NOMO-1 (cell line): ENCODE measurements at regions not wholly inside any gene's neighbourhood (a gene's known extent, or its start where the extent isn't known, plus 50 kb on each side); places are given as distances from the start of the nearest gene placed in this dataset.

Source experiments
- DNase-seq, 2 experiments: peaks; one replicate each; lab custom pipeline; 2025; ENCODE audit not compliant: unreplicated experiment in 2 of 2; lab: John Stamatoyannopoulos, UW

GRCh38 chr5:2032432-2032831 is 149.7 kb upstream of the IRX4 start:
- no peak for DNase-seq

- no peak for DNase-seq
Observed at GRCh38 chr5:2031581-2031980, 148.9 kb upstream of the IRX4 start.

GRCh38 chr5:2030131-2030530 is 147.4 kb upstream of the IRX4 start:
- DNase-seq = no peak

GRCh38 chr5:2029206-2029605 is 146.5 kb upstream of the IRX4 start:
- DNase-seq = no peak

- no peak for DNase-seq
Observed at GRCh38 chr5:2027790-2028189, 145.1 kb upstream of the IRX4 start.

- no peak for DNase-seq
Observed at GRCh38 chr5:2024986-2025721, 142.4 kb upstream of the IRX4 start.

GRCh38 chr5:2023196-2023595 is 140.5 kb upstream of the IRX4 start:
- no peak for DNase-seq

- no peak for DNase-seq
Observed at GRCh38 chr5:2022436-2022835, 139.7 kb upstream of the IRX4 start.

- no peak for DNase-seq
Observed at GRCh38 chr5:2021484-2022176, 138.9 kb upstream of the IRX4 start.

- DNase-seq = no peak
Observed at GRCh38 chr5:2020730-2021129, 138.0 kb upstream of the IRX4 start.

GRCh38 chr5:2019716-2020115 is 137.0 kb upstream of the IRX4 start:
- no peak for DNase-seq

- no peak for DNase-seq
Observed at GRCh38 chr5:2018390-2018724, 135.6 kb upstream of the IRX4 start.

- DNase-seq = peak in 1 of 2 experiments; percentile 22
Observed at GRCh38 chr5:2017540-2018389, 135.0 kb upstream of the IRX4 start.

GRCh38 chr5:2015961-2016360 is 133.2 kb upstream of the IRX4 start:
- no peak for DNase-seq

- DNase-seq = no peak
Observed at GRCh38 chr5:2015124-2015848, 132.6 kb upstream of the IRX4 start.

GRCh38 chr5:2014058-2014610 is 131.4 kb upstream of the IRX4 start:
- no peak for DNase-seq

- DNase-seq = no peak
Observed at GRCh38 chr5:2013301-2014057, 130.8 kb upstream of the IRX4 start.

GRCh38 chr5:2012885-2013284 is 130.2 kb upstream of the IRX4 start:
- DNase-seq = no peak

GRCh38 chr5:2011481-2012411 is 129.0 kb upstream of the IRX4 start:
- no peak for DNase-seq
